ENCODE measurements at regions not wholly inside any gene's neighbourhood (a gene's known extent, or its start where the extent isn't known, plus 50 kb on each side); places are given as distances from the start of the nearest gene placed in this dataset.

GRCh38 chr2:35741556-35741955 is 614.0 kb upstream of the CRIM1 start:
- intact Hi-C loops (cut with micrococcal nuclease), result no loop called here
- no peaks in the 10 kb centered on the region for H3K79me2 ChIP-seq (ENCODE audit: insufficient read depth, low read length)
- H3K27me3 Mint-ChIP-seq (ENCODE audit: low read depth in 3 of 3), result peaks cover 0 to 1% (median 0%) of the 10 kb centered on the region in 3 donors
- peaks cover 0 to 6% (median 1%) of the 10 kb centered on the region in 7 donors for H3K9me3 Mint-ChIP-seq
- no peaks in the 10 kb centered on the region for H3K36me3 ChIP-seq (replicated peaks in 1 of 2; ENCODE audit: control insufficient read depth in 1 of 2, insufficient read depth in 2 of 2, low read length in 2 of 2)
- H3K4me1 Mint-ChIP-seq, result no peaks in the 10 kb centered on the region
- no peak overlapping the region for H3K27ac Mint-ChIP-seq
- TF ChIP-seq CTCF (IDR thresholded peaks at IDR 0.05), result no peak
- peaks cover 0 to 3% of the 10 kb centered on the region in 2 donors for H3K9me3 ChIP-seq (replicated peaks in 1 of 2; ENCODE audit: control insufficient read depth in 1 of 2, insufficient read depth in 1 of 2, low read length in 2 of 2)
- no peak overlapping the region for H3K4me3 ChIP-seq (replicated peaks in 1 of 3; ENCODE audit: low read depth in 2 of 3, low read length in 3 of 3)
- H3K36me3 Mint-ChIP-seq, result no peaks in the 10 kb centered on the region
- no peaks in the 10 kb centered on the region for H3K27me3 ChIP-seq (ENCODE audit: control insufficient read depth in 2 of 2, insufficient read depth in 2 of 2, low read length in 2 of 2)
- H4K20me1 ChIP-seq (ENCODE audit: insufficient read depth, low read length), result no peaks in the 10 kb centered on the region
- no peak overlapping the region for H3K4me2 ChIP-seq (replicated peaks; ENCODE audit: extremely low read depth, low read length, poor library complexity, severe bottlenecking)
- H3K4me1 ChIP-seq (ENCODE audit: control insufficient read depth in 1 of 2, insufficient read depth in 2 of 2, low read length in 2 of 2), result no peaks in the 10 kb centered on the region
- H3K4me3 Mint-ChIP-seq, result no peak overlapping the region
- WGBS (ENCODE audit: insufficient coverage), result 83% methylated on average over 1 of the region's 2 CpGs
- no peak for DNase-seq
- H2AFZ ChIP-seq (ENCODE audit: insufficient read depth, low read depth, low read length, poor library complexity, severe bottlenecking), result no peak overlapping the region
- no peak overlapping the region for H3K27ac ChIP-seq (ENCODE audit: low read depth in 1 of 2, low read length in 2 of 2)
- no peak overlapping the region for H3K9ac ChIP-seq (ENCODE audit: insufficient read depth, low read length, poor library complexity, severe bottlenecking)

DNA sequence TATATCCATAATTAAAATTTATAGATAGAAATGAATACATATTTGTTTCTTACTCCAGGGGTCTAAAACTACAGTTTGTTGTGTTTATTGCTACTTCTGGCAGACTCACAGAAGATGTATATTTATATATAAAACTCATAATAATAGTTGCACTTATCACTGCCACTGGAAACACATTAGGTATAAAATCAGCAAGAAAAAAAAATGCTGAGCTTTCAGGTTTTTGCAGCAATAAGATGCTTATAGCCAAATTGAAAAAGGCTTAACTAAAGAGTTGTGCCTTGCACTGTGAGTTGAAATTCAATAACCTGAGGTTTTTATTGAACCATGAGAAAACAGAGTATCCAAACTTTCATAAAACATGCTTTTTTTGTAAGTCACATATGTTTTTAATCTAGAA is 623.9 kb upstream of the CRIM1 start:
- Mint-ChIP-seq H3K4me1 (no peaks in the 10 kb centered on the region), H3K4me3 (no peak overlapping the region), H3K9me3 (peaks cover 0 to 8% (median 0%) of the 10 kb centered on the region in 7 donors), H3K27ac (no peak overlapping the region), H3K36me3 (no peaks in the 10 kb centered on the region), H3K27me3 (ENCODE audit: low read depth in 3 of 3) (no peaks in the 10 kb centered on the region)
- no peak overlapping the region for H3K9ac ChIP-seq (ENCODE audit: insufficient read depth, low read length, poor library complexity, severe bottlenecking)
- H3K27ac ChIP-seq (ENCODE audit: low read depth in 1 of 2, low read length in 2 of 2), result no peak overlapping the region
- H3K9me3 ChIP-seq (replicated peaks in 1 of 2; ENCODE audit: control insufficient read depth in 1 of 2, insufficient read depth in 1 of 2, low read length in 2 of 2), result peaks cover 12 to 13% of the 10 kb centered on the region in 2 donors
- H3K27me3 ChIP-seq (ENCODE audit: control insufficient read depth in 2 of 2, insufficient read depth in 2 of 2, low read length in 2 of 2), result no peaks in the 10 kb centered on the region
- no peak for TF ChIP-seq CTCF (IDR thresholded peaks at IDR 0.05)
- no peak overlapping the region for H2AFZ ChIP-seq (ENCODE audit: insufficient read depth, low read depth, low read length, poor library complexity, severe bottlenecking)
- no peak overlapping the region for H3K4me2 ChIP-seq (replicated peaks; ENCODE audit: extremely low read depth, low read length, poor library complexity, severe bottlenecking)
- no peaks in the 10 kb centered on the region for H3K4me1 ChIP-seq (ENCODE audit: control insufficient read depth in 1 of 2, insufficient read depth in 2 of 2, low read length in 2 of 2)
- no peaks in the 10 kb centered on the region for H3K36me3 ChIP-seq (replicated peaks in 1 of 2; ENCODE audit: control insufficient read depth in 1 of 2, insufficient read depth in 2 of 2, low read length in 2 of 2)
- no peaks in the 10 kb centered on the region for H4K20me1 ChIP-seq (ENCODE audit: insufficient read depth, low read length)
- no peaks in the 10 kb centered on the region for H3K79me2 ChIP-seq (ENCODE audit: insufficient read depth, low read length)
- H3K4me3 ChIP-seq (replicated peaks in 1 of 3; ENCODE audit: low read depth in 2 of 3, low read length in 3 of 3), result no peak overlapping the region
- no peak for DNase-seq
- intact Hi-C loops (cut with micrococcal nuclease), result no loop called here

All from CD14-positive monocyte (primary cell).